Astrocyte of the spinal cord (primary cell): ENCODE measurements at regions not wholly inside any gene's neighbourhood (a gene's known extent, or its start where the extent isn't known, plus 50 kb on each side); places are given as distances from the start of the nearest gene placed in this dataset.

Experiments
- DNase-seq: peaks from one replicate; pipeline ENCODE4 v3.0.0; 2011; ENCODE audit warnings: low read depth, low spot score
- H3K4me3 ChIP-seq: 2 replicates; pipeline ENCODE4 v1.5.1; 2011; ENCODE audit warnings: low read depth, mild to moderate bottlenecking, low read length, moderate library complexity
- in situ Hi-C: cut with HindIII; loops from 2 replicates; pipeline ENCODE4 v1.10.0; 2017; ENCODE audit warnings: low sequenced_read_pairs
- TF ChIP-seq, protein P1 (sequence below): IDR thresholded peaks from 2 replicates; pipeline ENCODE4 v1.5.1; 2012; ENCODE audit warnings: low read depth, mild to moderate bottlenecking, low read length, inconsistent platforms

DNA sequence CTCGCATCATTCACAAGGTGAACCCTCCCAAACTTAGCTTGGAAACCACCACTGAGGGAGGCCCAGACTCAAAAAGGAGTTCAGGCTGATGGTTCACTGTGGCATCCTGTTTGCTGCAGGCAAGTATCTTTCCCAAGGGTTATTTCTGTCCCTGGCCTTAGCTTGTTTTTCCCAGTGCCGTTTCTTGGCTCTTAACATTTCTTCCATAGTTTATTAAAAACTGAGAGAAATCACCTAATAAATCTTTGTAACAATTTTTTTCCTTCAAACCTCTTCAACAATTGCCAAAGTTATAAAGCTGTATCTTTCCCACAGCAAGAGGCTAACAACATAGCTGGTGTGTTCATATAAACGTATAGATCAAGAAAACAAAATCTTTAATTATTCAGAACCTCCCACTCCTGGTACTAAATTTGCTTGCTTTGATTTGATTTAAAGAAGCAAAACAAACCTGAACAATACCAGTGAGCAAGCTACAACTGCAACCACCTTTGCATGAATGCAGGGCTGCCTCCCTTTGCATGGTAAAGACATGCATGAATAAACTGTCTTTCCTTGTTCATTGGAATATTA lies 234.9 kb upstream of the STT3B start:
- no peak for DNase-seq
- H3K4me3 ChIP-seq = no peak overlapping the region
- in situ Hi-C loops = no loop called here
- TF ChIP-seq, protein P1, sequence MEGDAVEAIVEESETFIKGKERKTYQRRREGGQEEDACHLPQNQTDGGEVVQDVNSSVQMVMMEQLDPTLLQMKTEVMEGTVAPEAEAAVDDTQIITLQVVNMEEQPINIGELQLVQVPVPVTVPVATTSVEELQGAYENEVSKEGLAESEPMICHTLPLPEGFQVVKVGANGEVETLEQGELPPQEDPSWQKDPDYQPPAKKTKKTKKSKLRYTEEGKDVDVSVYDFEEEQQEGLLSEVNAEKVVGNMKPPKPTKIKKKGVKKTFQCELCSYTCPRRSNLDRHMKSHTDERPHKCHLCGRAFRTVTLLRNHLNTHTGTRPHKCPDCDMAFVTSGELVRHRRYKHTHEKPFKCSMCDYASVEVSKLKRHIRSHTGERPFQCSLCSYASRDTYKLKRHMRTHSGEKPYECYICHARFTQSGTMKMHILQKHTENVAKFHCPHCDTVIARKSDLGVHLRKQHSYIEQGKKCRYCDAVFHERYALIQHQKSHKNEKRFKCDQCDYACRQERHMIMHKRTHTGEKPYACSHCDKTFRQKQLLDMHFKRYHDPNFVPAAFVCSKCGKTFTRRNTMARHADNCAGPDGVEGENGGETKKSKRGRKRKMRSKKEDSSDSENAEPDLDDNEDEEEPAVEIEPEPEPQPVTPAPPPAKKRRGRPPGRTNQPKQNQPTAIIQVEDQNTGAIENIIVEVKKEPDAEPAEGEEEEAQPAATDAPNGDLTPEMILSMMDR = no peak

DNA sequence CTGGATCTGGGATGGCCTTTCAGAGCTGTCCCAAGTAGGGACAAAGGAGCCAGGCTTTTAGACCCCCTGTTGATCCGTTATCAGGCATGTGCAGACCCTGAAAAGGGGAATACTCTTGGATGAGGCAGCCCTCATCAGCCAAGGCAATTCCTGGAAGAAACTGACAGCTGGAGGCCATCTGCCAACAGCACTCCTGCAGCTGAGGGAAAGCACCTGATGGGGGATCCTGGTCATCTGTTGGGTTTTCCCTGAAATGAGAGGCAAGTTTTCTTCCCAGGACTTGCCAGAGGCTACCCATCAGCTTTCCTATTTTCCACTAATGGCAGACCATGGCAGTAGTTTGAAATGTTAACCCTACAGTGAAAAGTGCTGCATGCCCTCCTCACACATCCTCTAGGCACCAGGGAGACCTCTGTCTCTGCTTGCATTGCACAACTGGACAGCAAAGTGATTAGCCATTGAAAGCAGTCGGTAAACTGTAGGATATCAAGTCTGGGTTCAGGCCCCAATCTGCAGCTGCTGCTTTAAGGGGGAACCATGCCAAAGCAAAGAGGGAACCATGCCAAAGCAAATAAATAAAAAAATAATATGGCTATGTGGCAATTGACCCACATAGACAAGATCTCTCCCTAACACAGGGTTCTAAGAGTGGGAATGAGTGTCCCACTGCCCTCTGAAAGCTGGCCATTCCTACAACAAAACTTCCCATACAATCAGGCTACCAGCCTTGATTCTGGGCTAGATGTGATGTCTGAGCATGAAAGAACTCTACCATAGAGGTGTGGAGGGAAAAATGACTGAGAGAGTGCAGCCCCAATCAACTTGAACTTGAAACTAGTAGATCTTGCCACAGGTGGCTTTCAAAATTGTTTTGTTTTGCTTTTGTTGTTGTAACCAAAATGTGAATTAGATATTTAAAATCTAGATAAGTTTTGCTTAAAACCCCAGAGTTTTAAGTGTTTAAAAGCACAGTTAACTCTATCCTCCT lies 232.0 kb upstream of the STT3B start:
- H3K4me3 ChIP-seq = no peak overlapping the region
- in situ Hi-C loops = no loop called here
- TF ChIP-seq, protein P1 = no peak
- DNase-seq = no peak

DNA sequence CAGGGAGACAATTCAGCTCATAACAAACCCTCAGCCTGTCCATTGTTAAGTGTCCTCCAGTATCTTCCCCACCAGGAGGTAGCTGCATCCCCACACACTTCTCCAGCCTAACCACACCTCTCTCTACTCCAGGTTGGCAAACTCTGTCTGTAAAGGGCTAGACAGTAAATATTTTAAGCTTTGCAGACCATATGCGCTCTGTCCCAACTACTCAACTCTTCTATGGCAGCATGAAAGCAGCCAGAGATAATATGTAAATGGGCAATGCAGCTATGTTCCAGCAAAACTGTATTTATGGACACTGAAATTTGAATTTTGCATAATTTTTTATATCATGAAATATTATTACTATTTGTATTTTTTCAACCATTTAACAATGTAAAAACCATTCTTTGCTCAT lies 230.4 kb upstream of the STT3B start:
- DNase-seq = no peak
- TF ChIP-seq, protein P1 = no peak
- in situ Hi-C loops = no loop called here

GRCh38 chr3:31305340-31305739 lies 227.4 kb upstream of the STT3B start:
- TF ChIP-seq, protein P1 = no peak
- no peak overlapping the region for H3K4me3 ChIP-seq
- in situ Hi-C loops = no loop called here
- no peak for DNase-seq

More for the DNA sequence above, 230.4 kb upstream of the STT3B start:
- H3K4me3 ChIP-seq = no peak overlapping the region

DNA sequence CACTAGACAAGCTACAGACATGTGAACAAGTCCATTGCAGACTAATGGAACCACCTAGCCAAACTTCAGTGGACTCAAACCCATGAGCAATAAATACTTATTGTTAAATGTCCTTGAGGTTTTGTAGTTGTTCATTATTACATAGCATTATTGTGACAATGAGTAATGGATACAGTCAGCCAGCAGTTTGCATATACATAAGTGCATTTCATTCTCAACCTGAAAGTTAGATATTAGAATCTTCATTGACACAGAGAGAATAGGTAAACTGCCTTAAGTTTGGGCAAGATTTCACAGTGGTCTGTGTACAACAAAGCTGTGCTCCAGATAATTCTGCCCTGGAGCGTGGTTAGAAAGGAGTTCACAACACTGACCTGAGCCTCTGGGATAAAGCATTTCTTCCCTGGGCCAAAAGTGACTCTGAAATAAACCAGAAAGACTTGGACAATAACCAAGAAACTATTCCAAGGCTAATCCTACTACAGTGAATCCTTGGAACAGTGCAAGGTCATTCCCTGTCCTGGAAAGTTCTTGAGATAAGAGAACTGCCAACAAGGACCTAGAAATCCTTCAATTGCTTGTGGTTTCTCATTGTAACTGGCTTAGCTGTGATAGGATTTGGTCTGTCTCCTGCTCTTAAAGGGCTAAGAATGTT lies 225.5 kb upstream of the STT3B start:
- DNase-seq = peak; percentile 16
- TF ChIP-seq, protein P1 = no peak

GRCh38 chr3:31311559-31311958 lies 221.2 kb upstream of the STT3B start:
- H3K4me3 ChIP-seq = no peak overlapping the region
- no peak for DNase-seq
- in situ Hi-C loops = no loop called here
- TF ChIP-seq, protein P1 = no peak

More for the DNA sequence above, 225.5 kb upstream of the STT3B start:
- H3K4me3 ChIP-seq = no peak overlapping the region
- in situ Hi-C loops = no loop called here
